ENCODE measurements at regions not wholly inside any gene's neighbourhood (a gene's known extent, or its start where the extent isn't known, plus 50 kb on each side); places are given as distances from the start of the nearest gene placed in this dataset.
A peak's percentile ranks its signal among the peaks of the same experiment; 100 is the strongest.

- TF ChIP-seq REST (IDR thresholded peaks at IDR 0.05; ENCODE audit: insufficient replicate concordance, low read depth) (no peak), CTCF (IDR thresholded peaks at IDR 0.05; ENCODE audit: insufficient read depth, low read length) (no peak), SPI1 (IDR thresholded peaks at IDR 0.05; ENCODE audit: borderline replicate concordance, low read depth) (no peak)
- no peaks in the 10 kb centered on the region for H3K27me3 ChIP-seq (ENCODE audit: insufficient read depth, poor library complexity, severe bottlenecking)
- no peak overlapping the region for H3K27ac ChIP-seq (replicated peaks)
- no peak overlapping the region for H3K4me3 ChIP-seq (replicated peaks; ENCODE audit: insufficient read depth, low read length)
- DNase-seq (ENCODE audit: low read depth in 1 of 2, low spot score in 1 of 2), result peak in 1 of 2 experiments; percentile 16
Observed at GRCh38 chr16:9311303-9311954, 220.0 kb downstream of the HAPSTR1 start.

GRCh38 chr16:9316008-9316407, 224.6 kb downstream of the HAPSTR1 start:
- DNase-seq (ENCODE audit: low read depth in 1 of 2, low spot score in 1 of 2), result no peak
- Histone ChIP-seq H3K27me3 (ENCODE audit: insufficient read depth, poor library complexity, severe bottlenecking) (no peaks in the 10 kb centered on the region), H3K4me3 (replicated peaks; ENCODE audit: insufficient read depth, low read length) (no peak overlapping the region), H3K27ac (replicated peaks) (no peak overlapping the region)
- no peak for TF ChIP-seq SPI1 (IDR thresholded peaks at IDR 0.05; ENCODE audit: borderline replicate concordance, low read depth)
- TF ChIP-seq REST (IDR thresholded peaks at IDR 0.05; ENCODE audit: insufficient replicate concordance, low read depth), result no peak
- TF ChIP-seq CTCF (IDR thresholded peaks at IDR 0.05; ENCODE audit: insufficient read depth, low read length), result no peak
- TF ChIP-seq GABPA (IDR thresholded peaks at IDR 0.05; ENCODE audit: low read depth), result no peak

GRCh38 chr16:9316615-9317014, 225.2 kb downstream of the HAPSTR1 start:
- H3K4me3 ChIP-seq (replicated peaks; ENCODE audit: insufficient read depth, low read length), result no peak overlapping the region
- no peaks in the 10 kb centered on the region for H3K27me3 ChIP-seq (ENCODE audit: insufficient read depth, poor library complexity, severe bottlenecking)
- TF ChIP-seq CTCF (IDR thresholded peaks at IDR 0.05; ENCODE audit: insufficient read depth, low read length), result no peak
- H3K27ac ChIP-seq (replicated peaks), result no peak overlapping the region
- no peak for DNase-seq (ENCODE audit: low read depth in 1 of 2, low spot score in 1 of 2)

GRCh38 chr16:9318764-9319163, 227.3 kb downstream of the HAPSTR1 start:
- H3K27me3 ChIP-seq (ENCODE audit: insufficient read depth, poor library complexity, severe bottlenecking), result no peaks in the 10 kb centered on the region
- no peak overlapping the region for H3K27ac ChIP-seq (replicated peaks)
- no peak for TF ChIP-seq CTCF (IDR thresholded peaks at IDR 0.05; ENCODE audit: insufficient read depth, low read length)
- TF ChIP-seq POLR2AphosphoS5 (IDR thresholded peaks at IDR 0.05; ENCODE audit: low read depth), result no peak
- no peak for TF ChIP-seq GABPA (IDR thresholded peaks at IDR 0.05; ENCODE audit: low read depth)
- TF ChIP-seq REST (IDR thresholded peaks at IDR 0.05; ENCODE audit: insufficient replicate concordance, low read depth), result no peak
- TF ChIP-seq SPI1 (IDR thresholded peaks at IDR 0.05; ENCODE audit: borderline replicate concordance, low read depth), result no peak
- DNase-seq (ENCODE audit: low read depth in 1 of 2, low spot score in 1 of 2), result no peak
- no peak overlapping the region for H3K4me3 ChIP-seq (replicated peaks; ENCODE audit: insufficient read depth, low read length)
